ENCODE measurements at regions not wholly inside any gene's neighbourhood (a gene's known extent, or its start where the extent isn't known, plus 50 kb on each side); places are given as distances from the start of the nearest gene placed in this dataset.

DNA sequence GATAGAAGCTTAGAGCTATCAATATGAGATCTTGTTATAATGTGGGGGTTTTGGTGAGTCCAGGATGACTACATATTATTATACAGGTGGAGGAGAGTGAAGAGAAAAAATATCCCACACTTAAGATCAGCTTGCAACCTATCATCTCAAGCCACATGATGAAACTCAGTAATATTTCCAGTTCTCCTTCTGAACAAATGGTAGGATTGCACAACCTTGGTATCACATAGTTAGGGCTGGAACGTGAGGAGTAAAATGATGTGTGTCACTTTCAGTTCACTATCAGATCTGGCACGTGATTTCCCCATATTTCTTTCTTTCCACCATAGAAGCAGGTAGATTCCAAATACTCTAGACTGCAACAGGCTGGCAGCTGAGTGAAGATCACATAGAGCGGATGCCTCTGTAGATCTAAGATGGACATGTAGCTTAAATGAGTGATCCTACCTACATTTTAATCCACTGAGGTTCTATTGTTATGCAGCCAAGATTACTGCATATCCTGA, 150.6 kb upstream of the ANKRD50 start:
- DNase-seq = no peak
- H3K4me3 ChIP-seq = no peak overlapping the region
- no peak overlapping the region for H3K27ac ChIP-seq
- H3K27me3 ChIP-seq = no peaks in the 10 kb centered on the region
- intact Hi-C loops (cut with DNase I) = no loop called here
- WGBS, 2 donors = 60 to 62% methylated on average over 3 of the region's 3 CpGs
- TF ChIP-seq CTCF (IDR thresholded peaks at IDR 0.05) (no peak), POLR2A (IDR thresholded peaks at IDR 0.05) (no peak)
- no peaks in the 10 kb centered on the region for H3K9me3 ChIP-seq
- H3K4me1 ChIP-seq = no peaks in the 10 kb centered on the region
- H3K36me3 ChIP-seq = no peaks in the 10 kb centered on the region

DNA sequence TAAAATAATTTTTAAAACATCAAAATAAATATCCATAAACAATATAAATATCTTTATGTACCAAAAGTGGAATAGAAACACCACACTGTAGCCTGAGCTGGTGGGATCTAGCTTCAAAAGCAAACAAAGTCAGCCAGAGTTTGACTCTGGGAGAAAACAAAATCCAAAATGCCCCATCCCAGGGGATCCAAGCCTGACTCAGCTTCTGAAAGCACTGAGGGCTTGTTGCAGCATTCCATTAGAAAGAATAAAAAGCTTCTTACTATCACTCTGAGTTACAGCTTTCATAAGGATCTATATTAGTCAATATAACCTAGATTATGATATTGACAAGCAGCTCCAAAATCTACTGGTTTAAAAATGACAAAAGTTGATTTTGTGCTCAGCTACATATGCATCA, 149.7 kb upstream of the ANKRD50 start:
- H3K4me3 ChIP-seq = no peak overlapping the region
- no peak for DNase-seq

GRCh38 chr4:124861761-124862160, 149.2 kb upstream of the ANKRD50 start:
- no peaks in the 10 kb centered on the region for H3K36me3 ChIP-seq
- no peak for TF ChIP-seq CTCF (IDR thresholded peaks at IDR 0.05)
- TF ChIP-seq POLR2A (IDR thresholded peaks at IDR 0.05) = no peak
- H3K4me3 ChIP-seq = no peak overlapping the region
- intact Hi-C loops (cut with DNase I) = no loop called here
- H3K4me1 ChIP-seq = no peaks in the 10 kb centered on the region
- WGBS, 2 donors = 67 to 78% methylated on average over 3 of the region's 3 CpGs
- no peak for DNase-seq
- no peak overlapping the region for H3K27ac ChIP-seq
- no peaks in the 10 kb centered on the region for H3K27me3 ChIP-seq
- H3K9me3 ChIP-seq = no peaks in the 10 kb centered on the region

More for the DNA sequence above, 149.7 kb upstream of the ANKRD50 start:
- no peak overlapping the region for H3K27ac ChIP-seq
- H3K27me3 ChIP-seq = no peaks in the 10 kb centered on the region
- TF ChIP-seq CTCF (IDR thresholded peaks at IDR 0.05) = no peak
- TF ChIP-seq POLR2A (IDR thresholded peaks at IDR 0.05) = no peak
- H3K4me1 ChIP-seq = no peaks in the 10 kb centered on the region
- intact Hi-C loops (cut with DNase I) = no loop called here
- H3K9me3 ChIP-seq = no peaks in the 10 kb centered on the region
- no peaks in the 10 kb centered on the region for H3K36me3 ChIP-seq

- Histone ChIP-seq H3K4me3 (no peak overlapping the region), H3K9me3 (no peaks in the 10 kb centered on the region), H3K36me3 (no peaks in the 10 kb centered on the region), H3K4me1 (no peaks in the 10 kb centered on the region), H3K27ac (no peak overlapping the region), H3K27me3 (no peaks in the 10 kb centered on the region)
- WGBS, 2 donors = 82 to 83% methylated on average over 3 of the region's 3 CpGs
- intact Hi-C loops (cut with DNase I) = no loop called here
- DNase-seq = no peak
- TF ChIP-seq POLR2A (IDR thresholded peaks at IDR 0.05) (no peak), CTCF (IDR thresholded peaks at IDR 0.05) (no peak)
Measured at GRCh38 chr4:124854968-124855367, 142.4 kb upstream of the ANKRD50 start.

GRCh38 chr4:124851741-124852140, 139.2 kb upstream of the ANKRD50 start:
- TF ChIP-seq POLR2A (IDR thresholded peaks at IDR 0.05) = no peak
- no peak for TF ChIP-seq CTCF (IDR thresholded peaks at IDR 0.05)
- Histone ChIP-seq H3K4me1 (peaks cover 0 to under 1% (median 0%) of the 10 kb centered on the region in 3 donors), H3K4me3 (no peak overlapping the region), H3K27me3 (no peaks in the 10 kb centered on the region), H3K36me3 (no peaks in the 10 kb centered on the region), H3K9me3 (no peaks in the 10 kb centered on the region), H3K27ac (no peak overlapping the region)
- no peak for DNase-seq
- intact Hi-C loops (cut with DNase I) = no loop called here
- WGBS, 2 donors = 38 to 39% methylated on average over 2 of the region's 2 CpGs

All from esophagus squamous epithelium (tissue), 5 donors.